HG02938 (cell line): ENCODE measurements at regions not wholly inside any gene's neighbourhood (a gene's known extent, or its start where the extent isn't known, plus 50 kb on each side); places are given as distances from the start of the nearest gene placed in this dataset.

Experiments used
- ATAC-seq: cut with Tn5 transposase; IDR thresholded peaks from one replicate; pipeline ENCODE4 v1.9.1; 2021; ENCODE audit warnings: mild to moderate bottlenecking, moderate library complexity; ENCODE audit not compliant: unreplicated experiment

DNA sequence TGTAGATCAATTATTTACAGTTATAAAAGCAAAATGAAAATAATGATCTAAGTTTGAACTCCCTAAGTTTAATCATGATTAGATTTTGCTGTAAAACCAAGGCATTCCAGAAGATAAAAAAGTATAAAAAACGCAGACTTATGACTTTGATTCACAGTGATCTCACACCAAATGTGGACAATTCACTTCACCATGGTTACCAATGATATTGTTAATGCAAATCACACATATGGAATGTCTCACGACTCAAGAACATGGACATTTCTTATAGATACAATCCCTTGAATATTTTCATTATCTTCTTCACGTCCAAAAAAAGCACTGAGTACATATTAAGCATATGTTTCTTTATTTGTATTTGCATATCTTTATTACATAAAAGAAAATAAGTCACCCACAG, 1054.2 kb downstream of the NAALADL2 start:
- no peak for ATAC-seq

DNA sequence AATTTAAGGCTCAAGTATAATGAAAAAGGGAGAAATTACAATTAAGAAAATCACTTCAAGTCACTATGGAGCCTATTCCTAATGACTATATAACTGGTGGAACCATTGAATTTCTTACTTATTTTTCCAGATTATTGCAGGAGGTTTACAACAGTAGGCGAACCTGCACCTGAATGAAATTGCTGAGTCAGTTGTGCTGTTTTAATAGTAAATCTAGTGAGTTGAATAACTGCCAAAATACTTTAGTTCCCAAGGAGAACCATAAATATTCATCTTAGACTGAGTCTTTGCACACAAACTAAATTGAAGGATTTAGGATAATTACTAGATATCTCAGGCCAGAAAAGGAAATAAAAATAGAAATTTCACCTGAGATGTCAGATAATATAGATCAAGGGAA, 1052.8 kb downstream of the NAALADL2 start:
- no peak for ATAC-seq

DNA sequence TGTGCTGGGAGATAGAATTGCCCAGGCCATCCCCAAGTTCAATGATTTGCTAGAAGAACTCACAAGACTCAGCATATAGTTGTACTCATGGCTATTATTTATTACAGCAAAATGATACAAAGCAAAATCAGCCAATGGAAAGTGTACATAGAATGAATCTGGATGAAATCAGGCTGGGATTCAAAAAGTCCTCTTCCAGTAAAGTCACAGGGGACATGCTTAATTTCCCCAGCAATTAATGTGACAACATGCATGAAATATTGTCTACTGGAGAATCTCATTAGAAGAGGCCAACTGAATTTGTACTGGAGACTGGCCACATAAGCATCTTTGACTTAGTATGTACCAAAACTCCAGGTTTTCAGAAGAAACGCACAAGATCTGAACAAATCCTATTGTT, 1043.1 kb downstream of the NAALADL2 start:
- no peak for ATAC-seq

DNA sequence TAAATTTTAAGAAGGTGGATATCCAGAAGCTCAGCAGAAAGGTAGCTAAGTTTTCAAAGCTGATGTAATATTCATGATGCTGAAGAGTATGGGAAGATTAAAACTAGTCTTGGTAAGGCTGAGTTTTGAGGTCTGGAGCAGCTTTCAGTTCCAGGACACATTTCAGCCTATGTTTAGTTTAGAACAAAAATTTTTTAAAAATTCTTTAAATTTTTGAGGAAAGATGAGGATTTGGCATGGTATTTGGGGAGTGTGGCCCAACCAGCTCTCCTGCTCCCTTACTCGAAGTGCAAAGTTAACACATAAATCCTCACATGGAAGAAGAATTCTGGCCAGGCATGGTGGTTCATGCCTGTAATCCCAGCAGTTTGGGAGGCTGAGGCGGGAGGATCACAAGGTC, 1039.1 kb downstream of the NAALADL2 start:
- ATAC-seq: no peak

DNA sequence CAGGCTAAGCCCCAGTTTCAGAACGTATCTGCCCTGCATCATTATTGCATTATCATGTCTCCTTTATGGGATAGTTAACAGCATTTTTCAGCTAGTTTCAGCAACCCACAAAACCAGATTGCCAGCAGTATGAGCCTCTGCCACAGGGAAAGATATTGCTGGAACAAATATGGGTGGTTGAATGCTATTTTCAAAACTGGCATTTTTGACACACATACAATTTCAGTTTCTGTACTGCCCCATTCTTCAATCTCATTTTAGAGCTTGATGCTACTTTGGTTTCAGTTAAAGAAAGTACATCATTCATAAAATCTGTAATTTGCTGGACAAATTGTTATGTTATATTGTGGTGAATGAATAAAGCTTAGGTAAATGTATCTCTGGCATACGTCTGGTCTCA, 1037.5 kb downstream of the NAALADL2 start:
- no peak for ATAC-seq

DNA sequence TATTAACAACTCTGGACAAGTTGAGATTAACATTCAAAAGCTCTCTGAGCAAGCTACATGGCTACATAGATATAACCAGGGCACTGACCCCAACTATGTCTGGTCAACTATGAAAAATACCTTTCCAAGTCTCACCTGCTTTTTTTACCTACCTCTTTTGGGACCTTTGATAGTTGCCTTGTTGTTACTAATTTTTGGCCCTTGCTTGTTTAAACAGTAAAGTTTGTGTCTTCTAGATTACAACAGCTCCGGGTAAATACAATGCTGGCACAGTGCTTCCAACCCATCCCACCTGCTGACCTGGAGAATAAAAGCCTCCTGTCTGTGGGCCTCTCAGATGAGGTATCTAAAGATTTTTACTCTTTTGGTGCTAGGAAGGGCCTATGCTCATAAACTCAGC, 1036.6 kb downstream of the NAALADL2 start:
- no peak for ATAC-seq

DNA sequence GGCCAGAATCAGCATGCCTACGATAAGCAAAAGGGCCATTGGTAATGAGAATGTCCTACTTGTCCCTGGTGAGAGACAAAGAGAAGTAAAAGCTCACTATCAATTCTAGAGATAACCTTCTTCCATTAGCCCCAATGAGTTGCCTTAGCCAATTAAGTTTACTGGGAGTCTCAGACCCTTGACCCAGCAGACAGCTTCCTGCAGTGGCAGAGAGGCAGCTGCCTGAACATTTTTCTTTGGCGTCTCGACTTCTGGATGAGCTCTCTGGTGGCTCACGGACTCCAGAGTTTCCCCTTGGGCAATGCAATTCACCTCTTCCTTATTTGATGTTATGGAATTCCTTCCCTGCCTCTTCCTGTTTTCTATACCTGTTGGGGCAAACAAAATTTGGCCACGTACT, 1034.4 kb downstream of the NAALADL2 start:
- ATAC-seq: no peak

DNA sequence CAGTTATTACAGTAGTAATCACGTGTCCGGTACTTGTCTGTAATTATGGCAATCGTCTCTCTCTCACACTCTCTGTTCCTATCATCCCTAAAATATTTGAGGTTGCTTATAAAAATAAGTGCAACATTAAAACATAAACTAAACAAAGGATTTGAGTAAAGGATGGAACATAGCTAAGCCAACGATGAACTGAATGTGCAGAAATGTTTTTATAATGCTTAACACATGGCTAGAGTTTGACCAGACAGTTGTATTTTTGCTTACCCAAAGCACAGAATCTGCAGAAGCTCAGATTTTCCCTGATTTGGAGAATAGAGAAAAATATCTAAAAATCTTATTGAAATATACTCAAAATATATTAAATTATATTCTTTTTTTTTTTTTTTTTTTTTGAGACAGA, 1030.9 kb downstream of the NAALADL2 start:
- no peak for ATAC-seq

DNA sequence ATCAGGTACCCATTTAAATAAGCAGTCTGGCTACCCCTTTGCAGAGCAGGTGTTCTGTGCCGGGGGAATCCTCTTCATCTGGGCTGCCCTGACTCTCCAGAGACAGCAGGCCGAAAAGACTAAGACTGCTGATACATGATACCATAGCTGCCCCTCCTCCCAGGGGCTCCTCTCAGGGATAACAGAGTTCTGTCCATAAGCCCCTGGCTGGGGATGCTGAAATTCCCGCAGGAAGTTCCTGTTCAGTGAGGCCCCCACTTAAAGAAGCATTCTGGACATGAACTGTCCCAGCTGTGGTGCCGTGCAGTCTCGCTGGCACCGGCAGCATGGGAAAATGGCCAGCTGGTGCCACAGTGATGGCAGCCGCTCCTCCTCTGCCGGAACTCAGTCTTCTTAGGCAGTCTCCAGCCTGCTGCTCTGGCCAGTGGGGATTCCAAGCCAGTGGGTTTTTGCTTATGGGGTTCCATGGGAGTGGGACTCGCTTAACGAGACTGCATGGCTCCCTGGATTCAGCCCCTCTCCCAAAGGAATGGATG, 1026.2 kb downstream of the NAALADL2 start:
- ATAC-seq: no peak

DNA sequence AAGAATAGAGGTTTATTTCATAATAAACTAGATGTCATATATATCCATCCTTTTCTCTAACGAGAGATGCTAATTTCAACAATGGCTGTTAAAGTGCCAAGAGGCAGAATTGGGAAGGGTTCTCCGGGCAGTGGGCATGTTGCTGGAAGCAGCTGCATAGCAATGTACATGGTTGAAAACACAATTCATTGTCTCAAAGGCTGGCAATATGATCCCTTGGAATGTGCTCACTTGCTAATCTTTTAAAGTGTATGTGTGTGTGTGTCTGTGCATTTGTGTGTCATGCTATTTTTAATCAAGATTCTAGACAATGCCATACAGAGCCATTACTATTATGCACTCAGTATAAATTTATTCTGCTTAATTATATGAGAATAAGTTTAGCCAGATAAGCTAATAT, 1020.3 kb downstream of the NAALADL2 start:
- ATAC-seq: no peak

DNA sequence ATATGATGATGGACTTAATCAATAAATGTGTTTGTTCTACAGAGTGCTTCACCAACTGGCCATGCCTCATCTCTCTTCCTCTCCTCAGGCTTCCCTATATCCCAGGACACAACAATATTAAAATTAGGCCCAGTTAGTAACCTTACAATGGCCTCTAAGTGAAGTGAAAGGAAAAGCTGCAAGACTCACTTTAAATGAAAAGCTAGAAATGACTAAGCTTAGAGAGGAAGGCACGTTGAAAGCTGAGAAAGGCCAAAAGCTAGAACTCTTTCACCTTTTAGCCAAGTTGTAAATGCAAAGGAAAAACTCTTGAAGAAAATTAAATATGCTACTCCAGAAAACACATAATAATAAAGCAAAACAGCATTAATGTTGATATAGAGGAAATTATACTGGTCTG, 1010.3 kb downstream of the NAALADL2 start:
- peak; percentile 54 for ATAC-seq

DNA sequence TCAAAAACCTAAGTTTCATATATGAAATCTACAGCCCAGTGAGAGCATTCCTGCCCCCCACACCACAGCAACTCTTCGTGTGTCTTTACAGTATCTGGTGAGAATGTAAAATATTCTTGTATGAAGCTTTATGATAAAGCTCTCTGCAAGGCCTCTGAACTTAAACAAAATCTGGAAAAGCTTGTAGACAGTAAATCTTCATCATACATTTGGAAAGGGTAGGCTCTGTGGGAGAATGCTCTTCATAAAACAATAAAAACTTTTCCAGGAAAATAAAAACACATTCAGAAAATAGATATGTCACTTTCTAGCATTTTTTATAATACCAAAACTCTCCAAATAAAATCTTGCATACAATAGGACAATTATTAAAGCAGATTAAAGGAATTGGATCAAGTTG, 1009.5 kb downstream of the NAALADL2 start:
- no peak for ATAC-seq

DNA sequence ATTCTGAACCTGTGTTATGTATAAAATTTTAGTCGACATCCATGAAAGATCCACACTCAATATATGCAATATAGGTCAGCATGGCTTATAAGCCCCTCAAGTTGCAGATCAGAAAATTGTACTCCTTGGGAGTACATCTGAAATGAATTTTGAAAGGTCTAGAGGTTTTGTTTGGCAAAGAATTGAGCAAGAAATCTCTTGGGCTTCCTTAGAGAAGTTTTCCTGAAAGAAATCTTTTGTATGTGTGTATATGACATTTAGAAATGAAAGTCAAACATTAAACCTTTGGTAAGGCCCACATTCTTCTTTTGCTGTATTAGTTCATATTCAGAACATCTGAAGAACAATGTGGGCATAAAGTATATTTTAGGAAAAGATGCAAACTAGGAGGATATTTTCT, 1006.6 kb downstream of the NAALADL2 start:
- ATAC-seq: no peak

DNA sequence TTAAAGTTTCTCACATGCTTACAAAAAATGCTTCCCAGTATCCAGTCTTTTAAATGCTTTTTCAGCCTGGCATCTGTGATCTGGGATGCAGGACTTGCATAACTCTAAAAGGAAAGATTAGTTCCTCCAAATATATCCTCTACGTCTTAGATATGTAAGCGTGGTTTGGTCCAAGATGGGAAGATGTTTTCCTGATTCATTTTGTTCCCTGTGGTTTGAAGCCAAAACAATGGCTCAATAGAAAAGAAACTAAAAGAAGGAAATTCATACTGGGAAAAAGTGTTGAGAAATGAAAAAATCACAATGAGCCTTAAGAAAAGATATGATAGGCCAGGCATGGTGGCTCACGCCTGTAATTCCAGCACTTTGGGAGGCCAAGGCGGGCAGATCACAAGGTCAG, 1002.8 kb downstream of the NAALADL2 start:
- ATAC-seq: no peak
